GM19035 (cell line): ENCODE measurements at regions not wholly inside any gene's neighbourhood (a gene's known extent, or its start where the extent isn't known, plus 50 kb on each side); places are given as distances from the start of the nearest gene placed in this dataset.
A peak's percentile ranks its signal among the peaks of the same experiment; 100 is the strongest.

Experiments
- ATAC-seq: cut with Tn5 transposase; IDR thresholded peaks from one replicate; pipeline ENCODE4 v1.9.1; 2021; ENCODE audit not compliant: unreplicated experiment

- ATAC-seq = no peak
Measured at GRCh38 chr2:180376066-180376465, 369.0 kb upstream of the CWC22 start.

GRCh38 chr2:180374502-180375281 is 367.6 kb upstream of the CWC22 start:
- no peak for ATAC-seq

GRCh38 chr2:180370511-180371205 is 363.6 kb upstream of the CWC22 start:
- ATAC-seq = no peak

GRCh38 chr2:180368881-180369280 is 361.8 kb upstream of the CWC22 start:
- ATAC-seq = no peak

GRCh38 chr2:180367815-180368214 is 360.7 kb upstream of the CWC22 start:
- ATAC-seq = no peak

GRCh38 chr2:180366481-180366880 is 359.4 kb upstream of the CWC22 start:
- ATAC-seq = no peak

GRCh38 chr2:180364719-180365118 is 357.6 kb upstream of the CWC22 start:
- ATAC-seq = no peak

GRCh38 chr2:180360283-180360618 is 353.2 kb upstream of the CWC22 start:
- peak; percentile 44 for ATAC-seq

- ATAC-seq = peak; percentile 90
Measured at GRCh38 chr2:180359522-180360282, 352.6 kb upstream of the CWC22 start.

- no peak for ATAC-seq
Measured at GRCh38 chr2:180358458-180358857, 351.4 kb upstream of the CWC22 start.

- no peak for ATAC-seq
Measured at GRCh38 chr2:180356676-180357075, 349.6 kb upstream of the CWC22 start.

GRCh38 chr2:180352620-180353019 is 345.5 kb upstream of the CWC22 start:
- ATAC-seq = no peak

GRCh38 chr2:180349809-180350208 is 342.7 kb upstream of the CWC22 start:
- ATAC-seq = no peak

GRCh38 chr2:180343528-180344345 is 336.6 kb upstream of the CWC22 start:
- no peak for ATAC-seq

GRCh38 chr2:180337136-180337535 is 330.0 kb upstream of the CWC22 start:
- ATAC-seq = no peak

- ATAC-seq = no peak
Measured at GRCh38 chr2:180336550-180336949, 329.5 kb upstream of the CWC22 start.

- peak; percentile 100 for ATAC-seq
Measured at GRCh38 chr2:180334514-180334913, 327.4 kb upstream of the CWC22 start.

- no peak for ATAC-seq
Measured at GRCh38 chr2:180328795-180329422, 321.8 kb upstream of the CWC22 start.

- no peak for ATAC-seq
Measured at GRCh38 chr2:180327185-180327584, 320.1 kb upstream of the CWC22 start.

GRCh38 chr2:180325416-180326120 is 318.5 kb upstream of the CWC22 start:
- no peak for ATAC-seq
